CD8-positive, alpha-beta memory T cell (primary cell): ENCODE measurements at regions not wholly inside any gene's neighbourhood (a gene's known extent, or its start where the extent isn't known, plus 50 kb on each side); places are given as distances from the start of the nearest gene placed in this dataset.
"Not testable (repeated sequence)": the region's sequence is repeated elsewhere in the genome, so short reads cannot be mapped to it uniquely, and the experiment has no call there.

Experiments
- CTCF ChIA-PET: fragments of 350-600 bp; sonication (Branson Sonifier 250); formaldehyde crosslinking; loops from one replicate; lab custom pipeline; 2021; ENCODE audit warnings: antibody characterized with exemption; lab: Charles Lee
- POLR2A ChIA-PET: fragments of 350-600 bp; sonication (Branson Sonifier 250); formaldehyde crosslinking; loops from one replicate; lab custom pipeline; 2021; ENCODE audit warnings: antibody characterized with exemption; lab: Charles Lee
- DNase-seq, 5 donors: peaks; one replicate each; pipeline versions ENCODE4 v3.0.0 to v3.0.0-alpha.2; 2020 to 2022; ENCODE audit warnings: mixed read lengths in 1 of 5
- H3K27ac ChIP-seq: one replicate; pipeline ENCODE4 v1.7.0; 2013; ENCODE audit warnings: low read depth, mild to moderate bottlenecking, low read length, moderate library complexity
- H3K27me3 ChIP-seq: 2 replicates; pipeline ENCODE4 v1.7.0; 2013; ENCODE audit warnings: low read length, mild to moderate bottlenecking; ENCODE audit not compliant: insufficient read depth, poor library complexity, severe bottlenecking
- H3K36me3 ChIP-seq: 2 replicates; pipeline ENCODE4 v1.7.0; 2013; ENCODE audit warnings: mild to moderate bottlenecking, low read length, moderate library complexity; ENCODE audit not compliant: insufficient read depth
- H3K4me1 ChIP-seq: 2 replicates; pipeline ENCODE4 v1.7.0; 2013; ENCODE audit warnings: mild to moderate bottlenecking, low read length, moderate library complexity; ENCODE audit not compliant: insufficient read depth
- H3K4me3 ChIP-seq: 2 replicates; pipeline ENCODE4 v1.7.0; 2013; ENCODE audit warnings: mild to moderate bottlenecking, low read length
- H3K9me3 ChIP-seq: 2 replicates; pipeline ENCODE4 v1.7.0; 2013; ENCODE audit warnings: mild to moderate bottlenecking, low read length
- H3K27ac Mint-ChIP-seq, 8 donors: one replicate each; pipeline ENCODE4 v1.8.0; 2020 to 2021; ENCODE audit warnings: mixed read lengths in 8 of 8, mild to moderate bottlenecking in 6 of 8, inconsistent platforms in 3 of 8, moderate library complexity in 3 of 8
- H3K27me3 Mint-ChIP-seq, 2 donors: one replicate each; pipeline ENCODE4 v1.8.0; 2020 to 2021; ENCODE audit warnings: mixed read lengths in 2 of 2, mild to moderate bottlenecking in 1 of 2, moderate library complexity in 1 of 2
- H3K36me3 Mint-ChIP-seq, 3 donors: one replicate each; pipeline ENCODE4 v1.8.0; 2020 to 2021; ENCODE audit warnings: mixed read lengths in 3 of 3, inconsistent platforms in 1 of 3, mild to moderate bottlenecking in 1 of 3
- H3K4me1 Mint-ChIP-seq, 3 donors: one replicate each; pipeline ENCODE4 v1.8.0; 2020 to 2021; ENCODE audit warnings: mixed read lengths in 3 of 3, inconsistent platforms in 1 of 3, mild to moderate bottlenecking in 1 of 3
- H3K4me3 Mint-ChIP-seq, 7 donors: one replicate each; pipeline ENCODE4 v1.8.0; 2020 to 2021; ENCODE audit warnings: mixed read lengths in 7 of 7, mild to moderate bottlenecking in 6 of 7, moderate library complexity in 4 of 7, inconsistent platforms in 2 of 7
- H3K9me3 Mint-ChIP-seq, 5 donors: one replicate each; pipeline ENCODE4 v1.8.0; 2020 to 2022; ENCODE audit warnings: mixed read lengths in 5 of 5, mild to moderate bottlenecking in 3 of 5, moderate library complexity in 2 of 5, inconsistent platforms in 1 of 5

DNA sequence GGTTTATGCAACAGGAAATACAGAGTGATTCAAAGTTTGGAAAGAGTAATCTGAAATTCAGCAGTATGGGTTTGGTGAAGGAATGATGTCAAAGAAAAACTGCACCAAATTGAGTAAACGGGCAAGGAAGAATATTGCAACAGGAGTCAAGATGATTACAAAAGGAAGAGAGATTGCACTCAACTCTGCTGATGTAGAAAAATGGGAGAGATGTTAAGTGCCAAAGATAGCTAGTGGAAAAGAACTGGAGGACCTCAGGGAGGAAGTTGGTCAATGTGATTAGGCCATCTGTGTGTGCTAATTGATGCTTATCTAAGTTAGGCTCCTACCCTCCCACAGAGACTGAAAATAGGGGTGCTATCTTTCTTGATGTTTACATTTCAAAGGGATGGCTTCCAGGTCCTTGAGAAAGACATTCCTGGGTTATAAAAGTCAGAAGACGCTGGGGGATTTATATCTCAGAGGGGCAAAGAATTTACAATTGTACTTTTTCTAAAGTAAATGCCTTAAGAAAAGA, 167.4 kb upstream of the FAM47A start:
- Mint-ChIP-seq H3K36me3 (no peaks in the 10 kb centered on the region), H3K4me3 (no peak overlapping the region), H3K27ac (no peak overlapping the region), H3K4me1 (no peaks in the 10 kb centered on the region), H3K9me3 (peaks cover 0 to 11% (median 0%) of the 10 kb centered on the region in 5 donors), H3K27me3 (peaks cover 0 to 3% of the 10 kb centered on the region in 2 donors)
- no peak for DNase-seq
- Histone ChIP-seq H3K27me3 (no peaks in the 10 kb centered on the region), H3K4me1 (no peaks in the 10 kb centered on the region), H3K4me3 (no peak overlapping the region), H3K36me3 (no peaks in the 10 kb centered on the region), H3K27ac (no peak overlapping the region), H3K9me3 (no peaks in the 10 kb centered on the region)
- ChIA-PET CTCF (no interaction called here), POLR2A (no interaction called here)

GRCh38 chrX:34294665-34295064, 162.6 kb upstream of the FAM47A start:
- H3K27me3 Mint-ChIP-seq, result peaks cover 0 to 1% of the 10 kb centered on the region in 2 donors
- no peak overlapping the region for H3K4me3 ChIP-seq
- H3K27ac ChIP-seq, result no peak overlapping the region
- peaks cover 0 to 12% (median 0%) of the 10 kb centered on the region in 5 donors for H3K9me3 Mint-ChIP-seq
- ChIA-PET POLR2A (no interaction called here), CTCF (no interaction called here)
- no peaks in the 10 kb centered on the region for H3K9me3 ChIP-seq
- H3K27ac Mint-ChIP-seq, result no peak overlapping the region
- no peaks in the 10 kb centered on the region for H3K4me1 Mint-ChIP-seq
- no peaks in the 10 kb centered on the region for H3K36me3 ChIP-seq
- H3K4me1 ChIP-seq, result no peaks in the 10 kb centered on the region
- no peaks in the 10 kb centered on the region for H3K27me3 ChIP-seq
- no peaks in the 10 kb centered on the region for H3K36me3 Mint-ChIP-seq
- no peak for DNase-seq
- H3K4me3 Mint-ChIP-seq, result no peak overlapping the region

DNA sequence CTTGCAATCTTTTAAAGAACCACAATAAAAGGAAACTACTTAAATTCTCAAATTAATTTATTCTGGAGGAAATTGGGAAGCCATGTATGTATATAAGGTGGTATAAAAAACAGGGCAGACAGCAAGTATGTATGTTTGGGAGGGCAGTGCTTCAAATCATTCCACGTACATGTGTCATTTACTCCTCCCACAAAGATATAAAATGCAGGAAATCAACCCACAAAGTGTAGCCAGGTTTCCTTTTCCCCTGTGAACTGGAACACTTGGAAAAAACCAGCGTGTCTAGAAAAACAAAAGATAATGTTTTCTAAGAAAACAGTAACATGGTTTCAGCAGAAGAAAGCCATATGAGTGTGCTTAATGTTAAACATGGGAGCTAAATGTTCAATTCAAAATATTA, 156.7 kb upstream of the FAM47A start:
- no peaks in the 10 kb centered on the region for H3K4me1 Mint-ChIP-seq
- no peak for DNase-seq
- H3K4me3 Mint-ChIP-seq, result no peak overlapping the region
- H3K27me3 ChIP-seq, result no peaks in the 10 kb centered on the region
- H3K4me3 ChIP-seq, result no peak overlapping the region
- no peaks in the 10 kb centered on the region for H3K9me3 ChIP-seq
- no peaks in the 10 kb centered on the region for H3K36me3 Mint-ChIP-seq
- no peaks in the 10 kb centered on the region for H3K4me1 ChIP-seq
- H3K27ac Mint-ChIP-seq, result no peak overlapping the region
- peaks cover 0 to 10% (median 2%) of the 10 kb centered on the region in 5 donors for H3K9me3 Mint-ChIP-seq
- ChIA-PET CTCF (no interaction called here), POLR2A (no interaction called here)
- H3K36me3 ChIP-seq, result no peaks in the 10 kb centered on the region
- H3K27ac ChIP-seq, result no peak overlapping the region
- H3K27me3 Mint-ChIP-seq, result no peaks in the 10 kb centered on the region

- no peak overlapping the region for H3K27ac Mint-ChIP-seq
- H3K4me1 ChIP-seq, result no peaks in the 10 kb centered on the region
These were observed 147.9 kb upstream of the FAM47A start for GRCh38 chrX:34279866-34280560.

GRCh38 chrX:34275699-34276098, 143.6 kb upstream of the FAM47A start:
- H3K36me3 ChIP-seq, result no peaks in the 10 kb centered on the region
- no peaks in the 10 kb centered on the region for H3K4me1 Mint-ChIP-seq
- H3K4me3 ChIP-seq, result no peak overlapping the region
- POLR2A ChIA-PET, result no interaction called here
- H3K9me3 ChIP-seq, result no peaks in the 10 kb centered on the region
- H3K27ac Mint-ChIP-seq, result no peak overlapping the region
- H3K9me3 Mint-ChIP-seq, result peaks cover 0 to 12% (median 4%) of the 10 kb centered on the region in 5 donors
- CTCF ChIA-PET, result no interaction called here
- H3K27me3 Mint-ChIP-seq, result no peaks in the 10 kb centered on the region
- H3K27ac ChIP-seq, result no peak overlapping the region
- DNase-seq, result no peak
- H3K4me3 Mint-ChIP-seq, result no peak overlapping the region
- H3K36me3 Mint-ChIP-seq, result no peaks in the 10 kb centered on the region
- no peaks in the 10 kb centered on the region for H3K27me3 ChIP-seq
- no peaks in the 10 kb centered on the region for H3K4me1 ChIP-seq

More at GRCh38 chrX:34279866-34280560, 147.9 kb upstream of the FAM47A start:
- no peak overlapping the region for H3K4me3 Mint-ChIP-seq
- no peaks in the 10 kb centered on the region for H3K36me3 Mint-ChIP-seq
- H3K9me3 ChIP-seq, result no peaks in the 10 kb centered on the region
- no peaks in the 10 kb centered on the region for H3K27me3 ChIP-seq
- H3K36me3 ChIP-seq, result no peaks in the 10 kb centered on the region
- H3K9me3 Mint-ChIP-seq, result peaks cover 0 to 7% (median 3%) of the 10 kb centered on the region in 5 donors
- H3K4me1 Mint-ChIP-seq, result no peaks in the 10 kb centered on the region
- POLR2A ChIA-PET, result no interaction called here
- CTCF ChIA-PET, result no interaction called here
- no peak for DNase-seq
- H3K27ac ChIP-seq, result no peak overlapping the region
- H3K27me3 Mint-ChIP-seq, result no peaks in the 10 kb centered on the region
- no peak overlapping the region for H3K4me3 ChIP-seq

DNA sequence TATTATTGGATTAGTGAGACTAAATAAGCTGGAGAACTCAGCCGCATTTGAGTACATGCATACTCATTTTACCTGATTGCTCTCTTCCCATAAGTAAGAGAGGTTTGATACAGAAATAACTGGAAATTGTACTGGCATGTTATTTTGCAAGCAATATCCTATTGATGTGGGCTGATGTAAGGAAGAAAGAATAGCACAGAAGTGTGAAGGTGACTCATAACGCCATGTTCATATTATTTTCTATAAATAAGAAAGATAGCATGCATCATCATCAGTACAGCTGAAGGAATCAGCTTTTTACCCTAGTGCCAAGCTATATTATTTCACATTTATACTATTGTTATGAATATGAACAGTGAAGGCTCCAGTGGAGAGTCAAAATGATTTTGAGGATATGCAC, 138.3 kb upstream of the FAM47A start:
- CTCF ChIA-PET, result no interaction called here
- no peaks in the 10 kb centered on the region for H3K36me3 Mint-ChIP-seq
- no peak overlapping the region for H3K4me3 ChIP-seq
- POLR2A ChIA-PET, result no interaction called here
- H3K4me1 Mint-ChIP-seq, result no peaks in the 10 kb centered on the region
- no peaks in the 10 kb centered on the region for H3K9me3 ChIP-seq
- peaks cover 0 to 1% of the 10 kb centered on the region in 2 donors for H3K27me3 Mint-ChIP-seq
- H3K9me3 Mint-ChIP-seq, result peaks cover 2 to 6% (median 3%) of the 10 kb centered on the region in 5 donors
- no peaks in the 10 kb centered on the region for H3K27me3 ChIP-seq
- H3K4me1 ChIP-seq, result no peaks in the 10 kb centered on the region
- H3K27ac ChIP-seq, result no peak overlapping the region
- no peaks in the 10 kb centered on the region for H3K36me3 ChIP-seq
- no peak overlapping the region for H3K27ac Mint-ChIP-seq
- no peak for DNase-seq
- H3K4me3 Mint-ChIP-seq, result no peak overlapping the region

GRCh38 chrX:34238896-34239295, 106.8 kb upstream of the FAM47A start:
- Histone ChIP-seq H3K4me3 (no peak overlapping the region), H3K9me3 (no peaks in the 10 kb centered on the region), H3K27ac (no peak overlapping the region), H3K4me1 (no peaks in the 10 kb centered on the region), H3K36me3 (no peaks in the 10 kb centered on the region), H3K27me3 (no peaks in the 10 kb centered on the region)
- H3K4me3 Mint-ChIP-seq, result no peak overlapping the region
- H3K27me3 Mint-ChIP-seq, result no peaks in the 10 kb centered on the region
- ChIA-PET CTCF (no interaction called here), POLR2A (no interaction called here)
- H3K9me3 Mint-ChIP-seq, result peaks cover 0 to 5% (median 5%) of the 10 kb centered on the region in 5 donors
- H3K27ac Mint-ChIP-seq, result no peak overlapping the region
- no peak for DNase-seq
- no peaks in the 10 kb centered on the region for H3K36me3 Mint-ChIP-seq
- no peaks in the 10 kb centered on the region for H3K4me1 Mint-ChIP-seq

GRCh38 chrX:34230156-34230555, 98.0 kb upstream of the FAM47A start:
- not testable (repeated sequence) for H3K27ac Mint-ChIP-seq, H3K27me3 Mint-ChIP-seq

More at GRCh38 chrX:34230156-34230555, 98.0 kb upstream of the FAM47A start:
- H3K9me3 ChIP-seq, H3K36me3 Mint-ChIP-seq, H3K4me1 Mint-ChIP-seq, DNase-seq, H3K27ac ChIP-seq, H3K4me3 Mint-ChIP-seq, H3K27me3 ChIP-seq, H3K4me3 ChIP-seq, CTCF ChIA-PET, H3K4me1 ChIP-seq, POLR2A ChIA-PET, H3K9me3 Mint-ChIP-seq, H3K36me3 ChIP-seq: not testable (repeated sequence)
